H1 (cell line): ENCODE measurements at regions not wholly inside any gene's neighbourhood (a gene's known extent, or its start where the extent isn't known, plus 50 kb on each side); places are given as distances from the start of the nearest gene placed in this dataset.

ENCODE experiments used
- ASH2L ChIP-seq: fragments of 200-600, 300-600 bp; sonication (generic); IDR thresholded peaks from one replicate; pipeline ENCODE4 v1.7.1; 2017; ENCODE audit warnings: low read length
- CBX8 ChIP-seq: fragments of 300-800, 300-1000 bp; sonication (generic); IDR thresholded peaks from 2 replicates; pipeline ENCODE4 v1.7.1; 2016; ENCODE audit warnings: low read depth, low read length, borderline replicate concordance
- EZH2 ChIP-seq: fragments of 200-600 bp; sonication (generic); IDR thresholded peaks from 2 replicates; pipeline ENCODE4 v1.7.1; 2012; ENCODE audit warnings: low read depth, mild to moderate bottlenecking, moderate library complexity, low read length, inconsistent platforms; ENCODE audit not compliant: severe bottlenecking
- GTF2F1 ChIP-seq: IDR thresholded peaks from 2 replicates; pipeline ENCODE4 v1.6.1; 2012; ENCODE audit warnings: low read depth, low read length, improper control_type of control experiment, borderline replicate concordance
- KDM1A ChIP-seq: fragments of 200-600, 300-600 bp; sonication (generic); IDR thresholded peaks from 2 replicates; pipeline ENCODE4 v1.7.1; 2016; ENCODE audit warnings: mild to moderate bottlenecking, low read length, borderline replicate concordance
- KDM5A ChIP-seq: fragments of 200-600 bp; IDR thresholded peaks from 2 replicates; pipeline ENCODE4 v1.7.1; 2012; ENCODE audit warnings: mild to moderate bottlenecking, low read length, inconsistent platforms, mixed read lengths
- POLR2A ChIP-seq, 2 experiments: IDR thresholded peaks; 1 replicate in 1 of 2; 2 replicates in 1 of 2; pipeline ENCODE4 v1.6.1; 2011; ENCODE audit warnings: low read depth in 2 of 2, low read length in 2 of 2, mild to moderate bottlenecking in 2 of 2; ENCODE audit errors: control extremely low read depth in 1 of 2
- POLR2AphosphoS5 ChIP-seq: IDR thresholded peaks from 2 replicates; pipeline ENCODE4 v1.6.1; 2011; ENCODE audit warnings: low read depth, low read length
- SP1 ChIP-seq: IDR thresholded peaks from 2 replicates; pipeline ENCODE4 v1.6.1; 2011; ENCODE audit warnings: low read depth, low read length
- TAF1 ChIP-seq: IDR thresholded peaks from 2 replicates; pipeline ENCODE4 v1.6.1; 2011; ENCODE audit warnings: mild to moderate bottlenecking, low read depth, low read length
- TAF7 ChIP-seq: optimal IDR thresholded peaks from 2 replicates; pipeline ENCODE3; 2011; ENCODE audit warnings: low read depth, mild to moderate bottlenecking, inconsistent platforms, low read length, moderate library complexity, borderline replicate concordance
- ZNF274 ChIP-seq: IDR thresholded peaks from 2 replicates; pipeline ENCODE4 v1.7.0; 2012; ENCODE audit warnings: low read length, borderline replicate concordance; ENCODE audit errors: extremely low read depth
- TF ChIP-seq, protein P1 (sequence below), 3 experiments: IDR thresholded peaks; 1 replicate in 2 of 3; 2 replicates in 1 of 3; pipeline versions ENCODE4 v1.5.1 to v1.6.1; 2011; ENCODE audit warnings: low read length in 3 of 3, mild to moderate bottlenecking in 3 of 3, inconsistent platforms in 2 of 3, low read depth in 1 of 3, moderate library complexity in 1 of 3; ENCODE audit not compliant: insufficient read depth in 1 of 3; ENCODE audit errors: control extremely low read depth in 1 of 3

DNA sequence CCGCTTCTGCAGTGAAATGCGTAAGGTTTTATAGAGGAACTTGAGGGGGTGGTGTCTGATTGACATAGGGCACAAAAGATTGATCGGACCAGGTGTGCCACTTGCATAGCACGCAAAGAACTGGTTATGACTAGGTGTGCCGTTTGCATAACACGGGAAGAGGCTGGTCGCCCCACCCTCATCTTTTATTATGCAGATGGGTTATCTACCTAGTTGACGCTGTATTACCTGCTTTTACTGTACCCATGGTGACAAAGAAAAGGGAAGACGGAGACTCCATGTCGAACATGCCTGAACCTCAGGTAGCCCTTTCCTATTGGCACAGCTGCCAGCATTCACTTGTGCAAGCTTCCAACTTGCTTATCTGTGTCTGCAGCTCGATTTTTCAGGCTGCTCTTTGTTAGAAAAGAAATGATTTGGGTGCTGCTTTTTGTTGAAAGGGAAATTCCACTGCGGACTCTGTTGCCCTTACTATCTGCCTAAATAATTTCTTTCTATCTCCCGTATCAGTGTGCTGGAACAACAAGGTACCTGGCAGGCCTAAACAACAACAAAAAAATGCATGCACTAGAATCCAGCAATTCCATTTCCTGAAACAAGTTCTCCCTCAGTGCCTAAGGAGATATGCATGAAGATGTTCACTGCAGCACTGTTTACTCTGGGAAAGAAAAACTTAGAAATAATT lies 194.4 kb upstream of the KAZN start:
- TF ChIP-seq SP1 (no peak), TAF1 (no peak), POLR2AphosphoS5 (no peak), ZNF274 (no peak), KDM5A (no peak), ASH2L (no peak), KDM1A (no peak), EZH2 (no peak), GTF2F1 (no peak), POLR2A (IDR thresholded peaks at IDR 0.05; ENCODE audit: control extremely low read depth in 1 of 2, low read depth in 2 of 2, low read length in 2 of 2) (no peak), CBX8 (no peak), TAF7 (no peak)
- TF ChIP-seq, protein P1, sequence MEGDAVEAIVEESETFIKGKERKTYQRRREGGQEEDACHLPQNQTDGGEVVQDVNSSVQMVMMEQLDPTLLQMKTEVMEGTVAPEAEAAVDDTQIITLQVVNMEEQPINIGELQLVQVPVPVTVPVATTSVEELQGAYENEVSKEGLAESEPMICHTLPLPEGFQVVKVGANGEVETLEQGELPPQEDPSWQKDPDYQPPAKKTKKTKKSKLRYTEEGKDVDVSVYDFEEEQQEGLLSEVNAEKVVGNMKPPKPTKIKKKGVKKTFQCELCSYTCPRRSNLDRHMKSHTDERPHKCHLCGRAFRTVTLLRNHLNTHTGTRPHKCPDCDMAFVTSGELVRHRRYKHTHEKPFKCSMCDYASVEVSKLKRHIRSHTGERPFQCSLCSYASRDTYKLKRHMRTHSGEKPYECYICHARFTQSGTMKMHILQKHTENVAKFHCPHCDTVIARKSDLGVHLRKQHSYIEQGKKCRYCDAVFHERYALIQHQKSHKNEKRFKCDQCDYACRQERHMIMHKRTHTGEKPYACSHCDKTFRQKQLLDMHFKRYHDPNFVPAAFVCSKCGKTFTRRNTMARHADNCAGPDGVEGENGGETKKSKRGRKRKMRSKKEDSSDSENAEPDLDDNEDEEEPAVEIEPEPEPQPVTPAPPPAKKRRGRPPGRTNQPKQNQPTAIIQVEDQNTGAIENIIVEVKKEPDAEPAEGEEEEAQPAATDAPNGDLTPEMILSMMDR (IDR thresholded peaks at IDR 0.05; ENCODE audit: control extremely low read depth in 1 of 3, insufficient read depth in 1 of 3, low read depth in 1 of 3, low read length in 3 of 3): no peak
